ENCODE measurements at regions not wholly inside any gene's neighbourhood (a gene's known extent, or its start where the extent isn't known, plus 50 kb on each side); places are given as distances from the start of the nearest gene placed in this dataset.

- TF ChIP-seq ZNF274 (IDR thresholded peaks at IDR 0.05; ENCODE audit: low read depth, low read length) (no peak), YY1 (IDR thresholded peaks at IDR 0.05; ENCODE audit: insufficient read depth, insufficient read length) (no peak), SUZ12 (IDR thresholded peaks at IDR 0.05; ENCODE audit: extremely low read depth, insufficient read depth, insufficient read length) (no peak)
Observed at GRCh38 chr5:51278539-51278938, 104.7 kb upstream of the ISL1 start.
